Activated CD8-positive, alpha-beta memory T cell treated with anti-CD3 and anti-CD28 coated beads for 1 hour (primary cell): ENCODE measurements at regions not wholly inside any gene's neighbourhood (a gene's known extent, or its start where the extent isn't known, plus 50 kb on each side); places are given as distances from the start of the nearest gene placed in this dataset.

Experiments used
- DNase-seq, 2 donors: peaks; one replicate each; pipeline ENCODE4 v3.0.0-alpha.2; 2020; ENCODE audit warnings: low read depth in 1 of 2; ENCODE audit errors: extremely low read depth in 1 of 2

DNA sequence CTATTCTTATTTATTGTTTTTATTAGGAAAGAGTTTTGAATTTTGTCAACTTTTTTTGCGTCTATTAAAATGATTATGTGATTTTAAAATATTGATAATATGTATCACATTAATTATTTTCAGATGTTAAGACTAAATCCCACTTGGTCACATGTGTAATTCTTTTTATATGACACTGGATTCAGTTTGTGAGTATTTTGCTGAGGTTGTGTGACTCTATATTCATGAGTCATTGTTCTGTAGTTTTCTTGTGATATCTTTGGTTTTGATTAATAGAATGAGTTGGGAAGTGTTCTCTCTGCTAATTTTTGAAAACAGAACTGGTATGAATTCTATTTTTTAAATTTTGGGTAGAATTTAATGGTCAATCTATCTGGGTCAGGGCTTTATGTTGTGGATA, 317.9 kb downstream of the ETS1 start:
- no peak for DNase-seq

DNA sequence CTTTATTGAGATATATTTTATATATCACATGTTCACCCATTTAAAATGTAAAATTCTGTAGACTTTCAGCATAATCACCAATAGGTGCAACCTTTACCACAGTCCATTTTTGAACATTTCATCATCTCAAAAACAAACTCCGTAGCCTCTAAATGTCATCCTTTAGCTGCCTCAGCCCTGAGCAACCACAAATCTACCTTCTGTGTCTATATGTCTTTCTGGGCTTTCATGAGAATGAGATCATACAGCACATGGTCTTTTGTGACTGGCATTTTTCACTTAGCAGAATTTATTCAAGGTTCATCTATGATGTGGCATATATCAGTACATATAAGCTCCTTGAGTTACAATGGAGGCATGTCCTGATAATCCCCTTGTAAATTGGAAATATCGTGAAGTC, 320.5 kb downstream of the ETS1 start:
- no peak for DNase-seq

DNA sequence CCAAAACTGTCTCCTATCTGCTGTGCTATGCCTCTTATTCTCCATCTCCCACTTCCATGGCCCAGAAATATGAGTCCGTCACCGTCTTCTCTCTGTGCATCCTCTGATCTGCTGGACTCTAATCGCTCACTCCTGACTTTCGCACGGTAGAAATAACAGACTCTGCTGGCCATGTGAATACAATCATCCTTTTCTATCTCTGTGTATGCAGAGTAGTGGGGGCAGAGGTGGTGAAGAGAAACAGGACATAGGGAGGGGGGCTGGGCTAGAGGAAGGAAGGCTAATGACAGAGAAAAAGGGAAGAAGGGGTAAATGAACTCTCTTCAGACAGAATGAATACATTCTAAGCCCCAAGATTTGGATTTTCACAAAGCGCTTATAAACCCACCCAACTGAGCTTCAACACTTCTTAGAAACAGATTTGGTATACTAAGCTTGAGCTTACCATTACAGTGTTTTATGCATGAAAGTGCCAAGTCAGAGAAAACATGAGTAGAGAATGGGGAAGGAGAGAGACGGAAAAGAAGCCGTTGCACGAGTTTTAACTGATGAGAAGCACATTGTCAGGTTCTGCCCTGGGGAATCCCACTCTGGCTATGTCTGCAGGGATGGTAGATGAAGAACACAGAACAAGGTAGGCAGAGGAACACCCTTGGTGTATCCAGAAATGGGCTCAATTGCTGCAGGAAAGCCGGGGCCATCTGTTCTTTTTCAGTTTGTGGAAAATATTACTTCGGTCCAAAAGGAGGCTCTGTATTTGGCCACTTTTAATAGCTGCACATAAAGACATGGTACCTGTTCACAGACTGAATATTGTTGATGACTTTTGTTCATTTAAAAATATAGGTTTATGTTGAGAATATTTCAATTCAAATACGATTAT, 324.7 kb downstream of the ETS1 start:
- DNase-seq, result no peak

DNA sequence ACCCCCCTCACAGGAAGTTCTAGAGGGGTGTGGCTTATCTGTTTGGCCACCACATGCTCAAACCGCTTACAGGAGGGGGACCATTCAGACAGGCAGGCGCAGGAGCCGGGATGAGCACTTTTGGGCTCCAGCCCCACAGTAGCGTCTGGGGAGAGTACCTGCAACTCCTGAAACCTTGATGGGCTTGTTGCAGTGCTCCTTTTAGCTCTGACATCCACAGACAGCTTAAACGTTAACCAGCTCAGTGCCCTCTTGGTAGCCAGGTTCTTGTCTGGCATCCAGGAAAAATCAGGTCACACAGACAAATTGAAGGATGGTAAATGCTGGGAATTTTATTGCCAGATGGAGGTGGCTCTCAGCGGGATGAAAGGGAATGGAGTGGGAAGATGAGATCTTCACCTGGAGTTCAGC, 326.3 kb downstream of the ETS1 start:
- no peak for DNase-seq

DNA sequence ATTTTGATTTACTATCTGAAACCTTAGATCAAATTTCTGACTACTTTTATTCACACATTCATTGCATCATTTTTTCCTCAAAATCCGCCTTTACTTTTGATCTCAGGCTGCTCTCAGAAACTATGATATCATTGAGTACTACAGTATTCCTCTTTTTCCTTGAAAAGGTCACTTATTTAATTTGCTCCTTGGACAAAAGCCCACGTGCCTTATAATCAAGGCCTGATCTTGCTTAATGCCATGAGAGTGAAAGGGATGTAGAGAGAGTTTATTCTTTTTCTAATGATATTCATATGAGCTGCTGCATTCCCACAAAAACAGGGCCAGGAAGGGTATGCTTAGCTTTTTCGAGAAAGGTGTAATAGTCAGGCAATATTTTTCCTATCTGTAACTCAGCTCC, 327.0 kb downstream of the ETS1 start:
- DNase-seq, result no peak

DNA sequence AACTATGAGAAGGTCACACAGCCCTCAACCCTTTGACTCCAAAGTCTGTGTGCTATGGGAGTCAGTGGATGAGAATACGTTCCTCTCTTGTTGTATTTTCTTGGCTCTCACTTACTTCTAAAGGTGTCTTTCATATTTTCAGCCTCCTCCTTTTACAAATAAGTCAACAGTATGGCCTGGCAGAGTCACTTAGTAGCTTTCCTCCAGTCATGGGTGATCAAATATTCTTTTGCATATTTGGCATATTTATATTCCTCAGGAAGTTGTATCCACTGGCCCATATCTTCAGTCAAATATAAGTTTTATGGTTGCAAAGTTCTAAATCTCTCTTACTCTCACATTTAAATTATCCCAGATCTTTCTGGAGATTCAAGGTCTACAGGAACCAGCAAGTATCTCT, 327.5 kb downstream of the ETS1 start:
- no peak for DNase-seq

DNA sequence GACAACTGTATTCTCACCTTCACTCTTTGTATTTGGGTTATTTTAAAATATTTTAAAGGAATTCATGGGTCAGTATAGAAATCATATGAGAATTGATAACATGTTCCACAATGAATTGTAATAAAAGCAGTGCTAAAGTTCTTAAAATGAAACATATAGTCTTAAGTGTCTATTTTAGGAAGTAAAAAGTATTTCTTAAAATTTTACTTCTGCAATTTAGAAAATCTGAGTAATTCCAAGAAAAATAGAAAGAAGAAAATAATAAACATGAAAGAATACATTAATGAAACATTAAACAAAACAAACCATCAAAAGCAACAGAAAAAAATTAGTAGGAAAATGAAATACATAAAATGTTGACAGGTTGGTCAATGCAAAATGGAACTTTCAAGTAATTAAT, 332.4 kb downstream of the ETS1 start:
- DNase-seq, result no peak

DNA sequence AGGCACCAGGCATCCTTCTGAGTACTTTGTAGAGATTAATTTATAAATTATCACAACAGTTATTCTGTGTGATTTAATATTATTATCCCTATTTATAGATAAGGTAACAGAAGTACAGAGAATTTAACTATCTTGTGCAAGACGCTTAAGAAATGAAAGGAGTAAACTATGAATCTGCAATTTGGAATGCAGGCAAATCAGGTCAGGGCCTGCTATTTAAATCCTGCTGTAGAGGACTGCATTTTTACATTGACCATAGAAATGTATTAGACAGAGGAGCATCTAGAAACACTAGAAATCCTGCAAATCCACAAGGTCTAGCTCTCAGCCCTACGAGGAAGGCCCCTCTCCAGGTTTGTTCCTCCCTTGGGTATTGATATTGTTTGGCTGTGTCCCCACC, 336.2 kb downstream of the ETS1 start:
- DNase-seq, result no peak

DNA sequence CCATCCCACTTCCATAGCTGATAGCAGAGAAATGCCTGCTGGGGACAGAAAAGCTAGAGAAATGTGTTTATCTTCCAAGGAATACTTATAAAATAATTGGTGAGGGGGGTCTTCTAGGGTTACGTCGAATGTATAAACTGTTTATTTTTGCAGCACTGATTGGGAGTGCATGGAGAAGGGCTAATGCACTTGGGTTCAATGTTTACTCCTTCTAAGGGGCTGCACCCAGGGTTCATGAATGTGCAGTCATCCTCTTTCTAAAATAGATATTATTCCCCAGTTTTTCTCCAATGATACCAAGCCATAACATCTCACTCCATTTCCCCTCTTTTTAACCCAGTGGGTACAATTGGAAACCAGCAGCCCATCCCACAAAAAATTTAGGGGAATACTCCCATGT, 336.9 kb downstream of the ETS1 start:
- no peak for DNase-seq

DNA sequence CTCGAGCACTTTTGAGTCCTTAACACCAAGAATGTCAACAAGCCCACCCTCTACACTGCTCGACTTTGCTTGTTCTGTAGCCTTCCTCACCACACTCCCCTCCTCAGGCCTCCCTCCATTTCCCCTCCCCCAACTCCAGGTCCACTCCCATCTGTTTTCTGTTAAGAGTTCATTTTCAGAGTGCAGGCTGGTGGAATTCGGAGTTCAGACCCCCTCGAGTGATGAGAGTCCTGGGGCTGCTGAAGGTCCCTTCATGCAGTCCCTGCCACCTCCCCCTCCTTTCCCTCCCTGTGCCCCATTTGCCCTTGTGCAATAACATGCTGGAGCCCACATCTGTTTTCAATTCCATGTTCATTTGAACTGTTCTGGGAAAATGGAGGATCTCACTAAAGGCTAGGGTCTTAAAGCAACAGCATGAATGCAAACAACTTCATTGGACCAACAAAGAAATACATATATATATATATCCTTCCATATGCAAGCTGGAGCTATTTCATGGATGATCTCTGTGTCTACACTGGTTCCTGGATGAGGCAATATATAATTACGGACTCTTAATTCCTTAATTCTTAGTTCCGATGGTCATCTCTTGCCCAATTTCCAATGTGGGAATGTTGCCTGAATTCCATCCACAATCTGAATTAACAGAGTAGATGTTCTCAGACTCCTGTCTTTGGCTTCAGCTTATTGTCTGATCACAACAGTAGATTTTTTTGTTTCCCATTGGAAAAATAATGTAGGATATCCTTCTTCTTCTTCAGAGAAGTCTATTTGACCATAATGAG, 340.4 kb downstream of the ETS1 start:
- DNase-seq, result no peak

DNA sequence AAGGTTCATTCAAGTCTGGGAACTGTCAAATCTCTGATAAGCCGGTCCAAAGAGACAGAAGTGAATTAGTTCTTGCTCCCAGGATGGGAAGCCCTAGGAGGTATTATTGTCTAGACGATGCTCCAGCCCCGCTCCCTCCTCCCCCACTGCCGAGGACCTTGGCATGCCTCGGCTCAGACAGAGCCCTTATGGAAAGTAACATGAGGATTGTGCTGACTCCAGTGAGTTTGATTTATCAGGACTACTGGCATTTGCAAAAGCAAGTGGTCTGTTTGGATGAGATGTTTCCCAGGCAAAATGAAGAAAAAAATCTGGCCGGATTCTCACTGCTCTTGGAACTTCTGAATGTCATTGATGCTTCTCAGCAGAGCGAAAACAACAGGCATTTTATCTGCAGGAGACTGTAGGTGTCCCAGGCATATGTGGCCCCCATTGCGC, 341.0 kb downstream of the ETS1 start:
- no peak for DNase-seq

DNA sequence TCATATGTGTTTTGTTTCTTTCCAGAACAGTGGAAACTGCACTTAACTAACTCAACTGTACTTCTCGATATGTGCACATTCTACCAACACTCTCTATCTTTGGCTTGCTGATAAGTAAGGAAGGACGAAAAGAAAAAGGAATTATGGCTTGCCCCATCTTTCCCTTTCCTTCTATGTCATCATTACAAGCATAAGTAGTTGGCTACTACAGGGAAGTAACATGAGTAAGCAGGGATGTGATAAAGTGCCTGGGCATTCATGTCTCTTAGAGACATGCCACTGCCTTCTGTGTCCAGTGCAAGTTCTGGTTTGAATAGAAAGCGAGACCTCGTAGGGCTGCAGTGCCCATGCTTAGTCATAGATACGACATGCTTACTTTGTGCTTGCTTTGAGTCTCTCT, 342.5 kb downstream of the ETS1 start:
- no peak for DNase-seq

DNA sequence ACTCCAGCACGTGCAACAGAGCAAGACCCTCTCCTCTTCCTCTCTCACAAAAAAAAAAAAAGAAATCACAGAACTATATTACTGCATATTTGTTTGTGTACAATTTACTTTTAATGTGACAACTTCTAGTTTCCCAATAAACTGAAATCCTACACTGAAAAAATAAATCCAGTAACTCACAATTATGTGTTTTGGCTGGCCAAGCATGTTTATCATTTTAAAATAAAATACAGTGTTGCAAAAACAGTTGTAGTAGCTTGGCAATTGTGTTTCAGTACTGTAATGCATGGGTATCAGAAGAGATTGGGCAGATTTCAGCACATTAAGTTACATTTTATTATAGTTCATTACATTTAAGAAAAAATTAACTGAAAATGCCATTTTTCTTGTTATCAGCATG, 344.9 kb downstream of the ETS1 start:
- DNase-seq, result no peak

DNA sequence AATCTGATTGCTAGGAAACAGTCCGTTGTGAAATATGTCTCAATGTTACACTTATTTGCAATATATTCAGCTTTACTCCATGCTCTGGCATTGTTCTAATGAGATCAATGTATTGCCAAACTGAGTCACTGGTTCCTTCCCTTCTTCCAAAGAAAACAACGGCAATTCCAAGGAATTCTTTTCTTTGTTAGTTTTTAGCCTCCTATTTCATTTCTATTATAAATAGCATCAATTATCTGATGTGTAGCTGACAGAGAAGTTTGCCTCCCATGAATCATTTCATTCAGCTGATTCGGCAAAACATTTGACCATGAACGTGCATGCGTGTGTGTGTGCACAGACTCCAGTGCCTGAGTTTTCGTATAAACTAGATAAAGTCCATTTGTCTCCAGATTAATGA, 346.8 kb downstream of the ETS1 start:
- no peak for DNase-seq

DNA sequence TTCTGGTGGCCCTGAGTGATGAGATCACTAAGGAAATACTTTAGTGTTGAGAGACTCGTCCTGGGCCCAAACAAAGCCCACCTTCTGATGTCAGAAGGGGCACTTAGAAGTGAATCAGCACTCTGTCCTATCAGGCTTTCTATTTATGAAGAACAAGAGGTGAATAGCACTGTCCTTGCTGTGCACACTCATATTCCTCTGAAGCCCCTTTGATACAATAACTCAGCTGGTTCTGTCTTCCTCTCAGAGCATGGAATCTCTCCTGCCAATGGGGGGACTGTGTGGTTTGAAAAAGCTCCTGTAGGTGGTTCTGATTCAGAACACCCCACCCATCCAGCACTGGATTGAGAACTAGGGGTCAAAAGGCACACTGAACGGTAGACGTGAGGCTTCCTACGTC, 348.1 kb downstream of the ETS1 start:
- DNase-seq, result no peak

DNA sequence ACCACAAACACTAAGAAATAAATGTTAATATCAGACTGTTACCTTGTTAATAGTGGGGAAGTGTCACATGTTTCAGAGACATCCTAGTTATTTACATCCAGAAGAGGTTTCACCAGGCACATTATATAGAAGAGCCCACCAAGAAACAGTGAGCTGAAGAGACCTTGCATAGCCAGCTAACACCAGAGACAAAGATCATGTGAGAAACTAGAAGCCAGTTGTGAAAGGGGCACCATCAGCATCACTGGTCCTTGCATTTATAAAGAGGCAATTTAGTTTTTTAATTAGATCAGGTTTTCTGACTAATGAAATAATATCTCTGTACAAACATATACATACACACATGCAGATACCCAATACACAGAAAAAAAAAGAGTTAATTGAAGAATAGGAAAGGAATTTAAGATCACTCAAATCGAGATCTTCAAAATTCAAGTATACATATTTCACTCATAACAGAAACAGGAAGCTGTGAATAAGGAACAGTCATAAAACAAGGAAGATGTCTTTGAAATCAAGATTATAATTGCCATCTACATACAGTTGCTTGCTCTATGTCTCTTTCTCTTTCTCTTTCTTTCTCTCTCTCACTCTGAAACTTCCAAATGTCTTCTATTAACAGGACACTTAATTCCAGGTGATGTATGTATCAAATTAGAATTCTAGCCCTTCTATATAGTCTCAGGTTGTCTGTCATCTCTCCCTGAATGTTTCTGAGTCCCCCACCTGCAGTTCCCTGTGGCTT, 348.7 kb downstream of the ETS1 start:
- no peak for DNase-seq

DNA sequence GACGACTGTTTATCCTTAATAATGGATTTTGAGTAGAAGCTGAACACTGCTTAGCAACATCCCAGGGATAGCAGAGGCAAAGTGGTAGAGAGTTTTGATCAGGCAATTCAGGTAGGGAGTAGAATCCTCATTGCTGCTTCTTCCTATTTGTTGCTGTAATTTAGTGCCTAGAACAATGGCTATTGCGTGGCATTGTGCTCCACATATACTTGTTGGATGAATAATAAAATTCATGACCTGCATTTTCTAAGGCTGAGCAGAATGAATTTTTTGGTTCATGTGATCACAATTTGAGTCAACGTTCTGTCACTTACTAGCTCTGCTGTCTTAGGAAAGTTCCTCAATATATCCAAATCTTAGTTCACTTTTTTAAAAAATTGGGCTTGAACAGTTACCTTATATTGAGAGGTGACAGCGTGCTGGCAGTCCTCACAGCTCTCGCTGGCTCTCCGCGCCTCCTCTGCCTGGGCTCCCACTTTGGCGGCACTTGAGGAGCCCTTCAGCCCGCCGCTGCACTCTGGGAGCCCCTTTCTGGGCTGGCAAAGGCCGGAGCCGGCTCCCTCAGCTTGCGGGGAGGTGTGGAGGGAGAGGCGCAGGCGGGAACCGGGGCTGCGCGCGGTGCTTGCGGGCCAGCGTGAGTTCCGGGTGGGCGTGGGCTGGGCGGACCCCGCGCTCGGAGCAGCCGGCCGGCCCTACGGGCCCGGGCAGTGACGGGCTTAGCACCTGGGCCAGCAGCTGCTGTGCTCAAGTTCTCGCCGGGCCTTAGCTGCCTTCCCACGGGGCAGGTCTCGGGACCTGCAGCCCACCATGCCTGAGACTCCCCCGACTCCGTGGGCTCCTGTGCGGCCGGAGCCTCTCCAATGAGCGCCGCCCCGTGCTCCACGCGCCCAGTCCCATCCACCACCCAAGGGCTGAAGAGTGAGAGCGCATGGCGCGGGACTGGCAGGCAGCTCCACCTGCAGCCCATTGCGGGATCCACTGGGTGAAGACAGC, 350.6 kb downstream of the ETS1 start:
- DNase-seq, result no peak

DNA sequence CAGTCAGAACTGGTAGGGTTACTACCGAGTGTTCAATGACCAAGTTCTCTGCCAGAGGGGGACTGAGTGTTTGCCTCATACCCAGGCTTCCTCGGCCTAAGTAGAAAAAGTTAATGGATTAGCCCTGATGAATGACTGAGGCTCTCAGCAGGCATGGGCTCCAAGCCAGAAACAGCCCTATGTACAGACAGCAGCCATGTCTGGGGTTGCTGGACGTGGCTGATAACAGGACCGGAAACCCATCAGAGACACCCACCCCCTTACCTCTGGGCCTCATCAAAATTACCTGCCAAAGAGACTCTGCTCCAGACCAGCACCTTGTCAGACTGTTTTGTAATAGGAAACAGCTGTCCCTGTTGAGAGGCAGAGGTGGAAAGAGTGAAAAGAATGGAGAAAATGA, 351.4 kb downstream of the ETS1 start:
- no peak for DNase-seq

DNA sequence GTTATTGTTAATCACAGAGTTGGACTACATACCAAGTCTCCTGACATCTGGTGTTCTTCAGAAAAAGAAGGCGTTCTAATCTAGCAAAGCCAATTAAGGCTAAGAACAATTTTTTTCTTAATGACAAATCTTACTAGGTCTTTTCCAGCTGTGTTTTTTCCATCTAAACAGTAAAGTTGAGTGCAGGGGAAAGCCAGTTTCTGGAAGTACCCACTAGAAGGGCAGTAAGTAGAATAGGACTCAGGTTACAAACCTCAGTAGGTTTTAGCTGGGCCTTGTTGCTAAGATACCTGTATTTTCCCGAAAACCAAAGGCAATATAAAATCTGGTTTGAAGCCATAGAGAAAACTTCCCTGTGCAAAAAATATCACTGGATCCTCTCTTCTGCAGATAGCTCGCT, 351.9 kb downstream of the ETS1 start:
- no peak for DNase-seq

DNA sequence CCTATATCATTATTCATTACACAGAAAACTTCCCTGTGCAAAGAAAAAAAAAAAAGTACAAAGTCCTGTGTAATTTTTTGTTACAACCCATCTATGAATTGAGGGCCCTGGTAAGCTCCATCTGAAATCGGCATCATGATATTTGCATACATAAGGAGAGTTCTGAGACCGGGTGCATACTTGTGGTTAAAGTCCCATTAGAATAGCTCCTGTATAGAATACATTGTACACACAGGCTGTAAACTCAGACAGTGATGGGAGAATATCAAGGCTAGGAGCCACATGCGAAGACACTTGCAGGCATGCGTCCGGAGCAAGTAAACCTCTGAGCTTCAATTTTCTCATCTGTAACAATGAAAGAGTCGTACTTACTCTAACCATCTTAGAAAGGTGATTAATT, 353.2 kb downstream of the ETS1 start:
- DNase-seq, result no peak
